ENCODE measurements at regions not wholly inside any gene's neighbourhood (a gene's known extent, or its start where the extent isn't known, plus 50 kb on each side); places are given as distances from the start of the nearest gene placed in this dataset.

DNA sequence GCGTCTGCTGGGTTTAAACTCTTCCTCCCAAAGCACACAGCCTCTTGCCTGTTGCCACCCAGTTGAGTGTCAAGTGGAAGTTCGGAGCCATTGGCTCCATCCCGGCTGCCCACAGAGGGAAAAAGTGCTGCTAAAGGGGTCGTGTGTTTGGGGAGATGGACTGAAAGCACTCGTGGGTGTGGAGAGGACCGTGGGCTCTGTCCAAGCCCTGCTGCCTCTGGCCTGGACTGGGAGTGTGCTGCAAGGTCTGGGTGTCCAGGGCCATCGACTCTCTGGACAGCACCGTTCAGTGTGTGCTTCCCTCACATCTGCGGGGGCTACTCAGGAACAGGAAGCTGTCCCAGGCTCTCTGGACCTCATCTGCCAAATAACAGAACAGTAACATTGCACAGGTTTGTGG, 269.3 kb downstream of the DLL1 start:
- TF ChIP-seq, protein P1, sequence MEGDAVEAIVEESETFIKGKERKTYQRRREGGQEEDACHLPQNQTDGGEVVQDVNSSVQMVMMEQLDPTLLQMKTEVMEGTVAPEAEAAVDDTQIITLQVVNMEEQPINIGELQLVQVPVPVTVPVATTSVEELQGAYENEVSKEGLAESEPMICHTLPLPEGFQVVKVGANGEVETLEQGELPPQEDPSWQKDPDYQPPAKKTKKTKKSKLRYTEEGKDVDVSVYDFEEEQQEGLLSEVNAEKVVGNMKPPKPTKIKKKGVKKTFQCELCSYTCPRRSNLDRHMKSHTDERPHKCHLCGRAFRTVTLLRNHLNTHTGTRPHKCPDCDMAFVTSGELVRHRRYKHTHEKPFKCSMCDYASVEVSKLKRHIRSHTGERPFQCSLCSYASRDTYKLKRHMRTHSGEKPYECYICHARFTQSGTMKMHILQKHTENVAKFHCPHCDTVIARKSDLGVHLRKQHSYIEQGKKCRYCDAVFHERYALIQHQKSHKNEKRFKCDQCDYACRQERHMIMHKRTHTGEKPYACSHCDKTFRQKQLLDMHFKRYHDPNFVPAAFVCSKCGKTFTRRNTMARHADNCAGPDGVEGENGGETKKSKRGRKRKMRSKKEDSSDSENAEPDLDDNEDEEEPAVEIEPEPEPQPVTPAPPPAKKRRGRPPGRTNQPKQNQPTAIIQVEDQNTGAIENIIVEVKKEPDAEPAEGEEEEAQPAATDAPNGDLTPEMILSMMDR (IDR thresholded peaks at IDR 0.05) = no peak
- TF ChIP-seq, protein P2, sequence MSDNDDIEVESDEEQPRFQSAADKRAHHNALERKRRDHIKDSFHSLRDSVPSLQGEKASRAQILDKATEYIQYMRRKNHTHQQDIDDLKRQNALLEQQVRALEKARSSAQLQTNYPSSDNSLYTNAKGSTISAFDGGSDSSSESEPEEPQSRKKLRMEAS (IDR thresholded peaks at IDR 0.05; ENCODE audit: low read depth) = no peak
- no peak for TF ChIP-seq ZBTB33 (IDR thresholded peaks at IDR 0.05; ENCODE audit: borderline replicate concordance, low read depth)
- TF ChIP-seq ELF1 (IDR thresholded peaks at IDR 0.05) = no peak
- no peak for TF ChIP-seq FOXM1 (IDR thresholded peaks at IDR 0.05; ENCODE audit: low read depth)
- TF ChIP-seq TCF12 (IDR thresholded peaks at IDR 0.05) = no peak
- no peak for TF ChIP-seq SIN3A (IDR thresholded peaks at IDR 0.05; ENCODE audit: borderline replicate concordance, low read depth, low read length)
- TF ChIP-seq EP300 (IDR thresholded peaks at IDR 0.05; ENCODE audit: borderline replicate concordance in 1 of 2, low read depth in 1 of 2, low read length in 1 of 2) = no peak
- no peak for TF ChIP-seq TAF1 (IDR thresholded peaks at IDR 0.05; ENCODE audit: borderline replicate concordance, low read depth, low read length)
- no peak for TF ChIP-seq RXRA (IDR thresholded peaks at IDR 0.05; ENCODE audit: borderline replicate concordance, low read depth)
- TF ChIP-seq SMC3 (IDR thresholded peaks at IDR 0.05; ENCODE audit: low read depth, low read length) = no peak
- TF ChIP-seq, protein P3, sequence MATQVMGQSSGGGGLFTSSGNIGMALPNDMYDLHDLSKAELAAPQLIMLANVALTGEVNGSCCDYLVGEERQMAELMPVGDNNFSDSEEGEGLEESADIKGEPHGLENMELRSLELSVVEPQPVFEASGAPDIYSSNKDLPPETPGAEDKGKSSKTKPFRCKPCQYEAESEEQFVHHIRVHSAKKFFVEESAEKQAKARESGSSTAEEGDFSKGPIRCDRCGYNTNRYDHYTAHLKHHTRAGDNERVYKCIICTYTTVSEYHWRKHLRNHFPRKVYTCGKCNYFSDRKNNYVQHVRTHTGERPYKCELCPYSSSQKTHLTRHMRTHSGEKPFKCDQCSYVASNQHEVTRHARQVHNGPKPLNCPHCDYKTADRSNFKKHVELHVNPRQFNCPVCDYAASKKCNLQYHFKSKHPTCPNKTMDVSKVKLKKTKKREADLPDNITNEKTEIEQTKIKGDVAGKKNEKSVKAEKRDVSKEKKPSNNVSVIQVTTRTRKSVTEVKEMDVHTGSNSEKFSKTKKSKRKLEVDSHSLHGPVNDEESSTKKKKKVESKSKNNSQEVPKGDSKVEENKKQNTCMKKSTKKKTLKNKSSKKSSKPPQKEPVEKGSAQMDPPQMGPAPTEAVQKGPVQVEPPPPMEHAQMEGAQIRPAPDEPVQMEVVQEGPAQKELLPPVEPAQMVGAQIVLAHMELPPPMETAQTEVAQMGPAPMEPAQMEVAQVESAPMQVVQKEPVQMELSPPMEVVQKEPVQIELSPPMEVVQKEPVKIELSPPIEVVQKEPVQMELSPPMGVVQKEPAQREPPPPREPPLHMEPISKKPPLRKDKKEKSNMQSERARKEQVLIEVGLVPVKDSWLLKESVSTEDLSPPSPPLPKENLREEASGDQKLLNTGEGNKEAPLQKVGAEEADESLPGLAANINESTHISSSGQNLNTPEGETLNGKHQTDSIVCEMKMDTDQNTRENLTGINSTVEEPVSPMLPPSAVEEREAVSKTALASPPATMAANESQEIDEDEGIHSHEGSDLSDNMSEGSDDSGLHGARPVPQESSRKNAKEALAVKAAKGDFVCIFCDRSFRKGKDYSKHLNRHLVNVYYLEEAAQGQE (IDR thresholded peaks at IDR 0.05; ENCODE audit: low read depth, low read length) = no peak
- TF ChIP-seq, protein P4, sequence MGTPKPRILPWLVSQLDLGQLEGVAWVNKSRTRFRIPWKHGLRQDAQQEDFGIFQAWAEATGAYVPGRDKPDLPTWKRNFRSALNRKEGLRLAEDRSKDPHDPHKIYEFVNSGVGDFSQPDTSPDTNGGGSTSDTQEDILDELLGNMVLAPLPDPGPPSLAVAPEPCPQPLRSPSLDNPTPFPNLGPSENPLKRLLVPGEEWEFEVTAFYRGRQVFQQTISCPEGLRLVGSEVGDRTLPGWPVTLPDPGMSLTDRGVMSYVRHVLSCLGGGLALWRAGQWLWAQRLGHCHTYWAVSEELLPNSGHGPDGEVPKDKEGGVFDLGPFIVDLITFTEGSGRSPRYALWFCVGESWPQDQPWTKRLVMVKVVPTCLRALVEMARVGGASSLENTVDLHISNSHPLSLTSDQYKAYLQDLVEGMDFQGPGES (IDR thresholded peaks at IDR 0.05; ENCODE audit: low read depth, low read length) = no peak
- TF ChIP-seq, protein P5, sequence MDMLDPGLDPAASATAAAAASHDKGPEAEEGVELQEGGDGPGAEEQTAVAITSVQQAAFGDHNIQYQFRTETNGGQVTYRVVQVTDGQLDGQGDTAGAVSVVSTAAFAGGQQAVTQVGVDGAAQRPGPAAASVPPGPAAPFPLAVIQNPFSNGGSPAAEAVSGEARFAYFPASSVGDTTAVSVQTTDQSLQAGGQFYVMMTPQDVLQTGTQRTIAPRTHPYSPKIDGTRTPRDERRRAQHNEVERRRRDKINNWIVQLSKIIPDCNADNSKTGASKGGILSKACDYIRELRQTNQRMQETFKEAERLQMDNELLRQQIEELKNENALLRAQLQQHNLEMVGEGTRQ (IDR thresholded peaks at IDR 0.05; ENCODE audit: borderline replicate concordance, low read depth, low read length) = no peak
- peaks cover 0 to 26% of the 10 kb centered on the region in 2 experiments; a peak in 1 of 4 replicates for H3K4me1 ChIP-seq (ENCODE audit: control insufficient read depth in 1 of 2, insufficient read depth in 2 of 2, low read depth in 1 of 2, low read length in 1 of 2)
- no peaks in the 10 kb centered on the region for H3K79me2 ChIP-seq (ENCODE audit: insufficient read depth)
- no peaks in the 10 kb centered on the region for H3K27me3 ChIP-seq (ENCODE audit: insufficient read depth)
- no peak overlapping the region for H3K4me3 ChIP-seq (ENCODE audit: low read depth in 2 of 2, low read length in 1 of 2)
- H3K9ac ChIP-seq = no peak overlapping the region
- CTCF ChIA-PET = no interaction called here
- no peak for DNase-seq
- no peaks in the 10 kb centered on the region for H3F3A ChIP-seq (replicated peaks; ENCODE audit: insufficient read depth)
- WGBS (ENCODE audit: low lambda C conversion rate) = 28% methylated on average over 8 of the region's 9 CpGs
- H3K36me3 ChIP-seq (replicated peaks in 1 of 2; ENCODE audit: control insufficient read depth in 1 of 2, insufficient read depth in 2 of 2, low read length in 1 of 2) = no peaks in the 10 kb centered on the region
- no peaks in the 10 kb centered on the region for H3K9me2 ChIP-seq
- no peaks in the 10 kb centered on the region for H3K9me3 ChIP-seq
- POLR2A ChIA-PET = no interaction called here
- no peak overlapping the region for H3K4me2 ChIP-seq
- H4K20me1 ChIP-seq (ENCODE audit: insufficient read depth) = no peaks in the 10 kb centered on the region
- H2AFZ ChIP-seq (ENCODE audit: low read depth) = no peak overlapping the region
- no peak overlapping the region for H3K27ac ChIP-seq (ENCODE audit: low read depth in 2 of 2, low read length in 1 of 2)

Data from SK-N-SH (cell line).